Testis (tissue), 2 donors: ENCODE measurements at regions not wholly inside any gene's neighbourhood (a gene's known extent, or its start where the extent isn't known, plus 50 kb on each side); places are given as distances from the start of the nearest gene placed in this dataset.

Source experiments
- DNase-seq: peaks from one replicate; pipeline ENCODE4 v3.0.0-alpha.2; 2019
- H3K27ac ChIP-seq, 2 donors: fragments of 200-600 bp; sonication (generic); one replicate each; pipeline ENCODE4 v1.5.1; 2019
- H3K27me3 ChIP-seq: fragments of 200-600 bp; sonication (generic); one replicate; pipeline ENCODE4 v1.5.1; 2019
- H3K36me3 ChIP-seq: fragments of 200-600 bp; sonication (generic); one replicate; pipeline ENCODE4 v1.5.1; 2017; ENCODE audit warnings: low read depth; ENCODE audit errors: missing control alignments
- H3K4me1 ChIP-seq: fragments of 200-600 bp; sonication (generic); one replicate; pipeline ENCODE4 v1.5.1; 2019
- H3K4me3 ChIP-seq, 2 donors: fragments of 200-600 bp; sonication (generic); one replicate each; pipeline ENCODE4 v1.5.1; 2017 to 2019
- H3K9me3 ChIP-seq: fragments of 200-600 bp; sonication (generic); one replicate; pipeline ENCODE4 v1.5.1; 2017
- POLR2A ChIP-seq: fragments of 450-650 bp; IDR thresholded peaks from one replicate; pipeline ENCODE4 v1.6.1; 2017; ENCODE audit warnings: antibody characterized with exemption, mild to moderate bottlenecking, moderate library complexity
- WGBS, 2 donors: methylation state at CpG; one replicate each; pipeline ENCODE4 v1.1.5; 2018; 5-methylcytosine and 5-hydroxymethylcytosine counted together
- intact Hi-C: fragments of 100-400 bp; cut with DNase I; formaldehyde crosslinking; loops from one replicate; pipeline ENCODE4 v1.15.1; 2023; ENCODE audit warnings: low total_unique reads
- TF ChIP-seq, protein P1 (sequence below), 3 experiments: fragments of 450-650 bp in 2 of 3; fragments of 200-600 bp in 1 of 3; sonication (generic) in 1 of 3; IDR thresholded peaks; one replicate each; pipeline ENCODE4 v1.5.1; 2016 to 2019; ENCODE audit warnings: antibody characterized with exemption in 3 of 3, mild to moderate bottlenecking in 2 of 3, moderate library complexity in 1 of 3

DNA sequence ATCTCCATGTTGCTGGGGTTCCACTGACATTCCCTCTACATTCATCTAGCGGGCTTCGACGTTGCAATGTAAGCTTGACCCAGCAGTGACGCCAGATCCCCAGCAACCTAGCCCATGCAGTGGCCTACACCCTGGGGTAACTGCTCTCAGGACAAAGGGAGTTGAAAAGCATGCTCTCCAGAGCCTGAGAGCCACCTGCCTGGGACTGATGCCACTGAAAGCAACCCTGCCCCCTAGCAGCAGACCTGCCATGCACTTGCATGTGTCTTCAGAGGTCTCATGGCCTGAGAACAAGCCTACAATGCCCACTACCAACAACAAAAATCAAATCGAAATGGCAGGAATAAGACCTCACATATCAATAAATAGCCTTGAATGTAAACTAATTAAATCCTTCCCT is 330.3 kb downstream of the TRIM36 start:
- Histone ChIP-seq H3K36me3 (no peaks in the 10 kb centered on the region), H3K4me3 (no peak overlapping the region), H3K4me1 (no peaks in the 10 kb centered on the region), H3K27ac (no peak overlapping the region), H3K27me3 (no peaks in the 10 kb centered on the region), H3K9me3 (no peaks in the 10 kb centered on the region)
- intact Hi-C loops = no loop called here
- DNase-seq = no peak
- 50 to 70% methylated on average over 5 of the region's 5 CpGs for WGBS, 2 donors
- TF ChIP-seq, protein P1, sequence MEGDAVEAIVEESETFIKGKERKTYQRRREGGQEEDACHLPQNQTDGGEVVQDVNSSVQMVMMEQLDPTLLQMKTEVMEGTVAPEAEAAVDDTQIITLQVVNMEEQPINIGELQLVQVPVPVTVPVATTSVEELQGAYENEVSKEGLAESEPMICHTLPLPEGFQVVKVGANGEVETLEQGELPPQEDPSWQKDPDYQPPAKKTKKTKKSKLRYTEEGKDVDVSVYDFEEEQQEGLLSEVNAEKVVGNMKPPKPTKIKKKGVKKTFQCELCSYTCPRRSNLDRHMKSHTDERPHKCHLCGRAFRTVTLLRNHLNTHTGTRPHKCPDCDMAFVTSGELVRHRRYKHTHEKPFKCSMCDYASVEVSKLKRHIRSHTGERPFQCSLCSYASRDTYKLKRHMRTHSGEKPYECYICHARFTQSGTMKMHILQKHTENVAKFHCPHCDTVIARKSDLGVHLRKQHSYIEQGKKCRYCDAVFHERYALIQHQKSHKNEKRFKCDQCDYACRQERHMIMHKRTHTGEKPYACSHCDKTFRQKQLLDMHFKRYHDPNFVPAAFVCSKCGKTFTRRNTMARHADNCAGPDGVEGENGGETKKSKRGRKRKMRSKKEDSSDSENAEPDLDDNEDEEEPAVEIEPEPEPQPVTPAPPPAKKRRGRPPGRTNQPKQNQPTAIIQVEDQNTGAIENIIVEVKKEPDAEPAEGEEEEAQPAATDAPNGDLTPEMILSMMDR (IDR thresholded peaks at IDR 0.05) = no peak
- TF ChIP-seq POLR2A = no peak

DNA sequence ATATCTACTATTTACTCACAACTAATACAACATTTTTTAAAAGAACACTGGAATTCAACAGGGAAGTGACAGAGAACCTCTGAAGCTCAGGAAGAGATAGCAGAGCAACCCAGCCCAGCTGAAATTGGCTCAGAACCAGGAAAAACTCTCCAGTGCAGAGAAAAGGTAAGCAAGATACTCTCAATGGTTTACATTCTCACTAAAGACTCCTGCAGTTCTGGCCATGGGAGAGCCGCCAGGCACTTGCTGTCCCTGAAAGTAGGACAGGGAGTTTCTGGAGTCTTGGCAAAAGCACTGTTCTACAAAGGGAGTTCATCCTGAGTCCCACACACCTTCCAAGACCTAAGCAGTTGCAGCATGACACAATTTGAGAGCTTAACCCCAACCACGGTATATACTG is 330.8 kb downstream of the TRIM36 start:
- H3K4me3 ChIP-seq = no peak overlapping the region
- H3K36me3 ChIP-seq = no peaks in the 10 kb centered on the region
- no peaks in the 10 kb centered on the region for H3K9me3 ChIP-seq
- H3K27ac ChIP-seq = no peak overlapping the region
- no peak for TF ChIP-seq POLR2A
- TF ChIP-seq, protein P1 (IDR thresholded peaks at IDR 0.05) = no peak
- no peaks in the 10 kb centered on the region for H3K27me3 ChIP-seq
- 44 to 46% methylated on average over 2 of the region's 2 CpGs for WGBS, 2 donors
- intact Hi-C loops = no loop called here
- H3K4me1 ChIP-seq = no peaks in the 10 kb centered on the region
- DNase-seq = no peak

DNA sequence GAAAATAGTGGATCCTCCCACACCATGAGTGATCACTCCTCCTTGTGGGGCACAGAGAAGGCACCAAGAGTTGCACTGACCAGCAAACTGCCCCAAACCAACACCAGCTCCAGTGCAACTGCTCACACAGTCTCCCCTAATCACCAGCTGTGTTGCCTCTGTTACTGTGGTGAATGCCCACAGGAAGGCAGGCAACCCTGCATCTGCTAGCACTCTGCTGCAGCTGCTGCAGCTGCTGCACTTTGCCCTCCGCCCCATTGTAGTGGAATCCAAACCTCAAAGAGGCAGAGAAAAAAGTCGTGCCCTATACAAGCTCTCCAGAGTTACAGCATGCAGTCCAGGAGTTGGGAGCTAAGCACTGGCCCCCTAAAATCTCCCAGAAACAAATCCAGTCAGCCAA is 339.6 kb downstream of the TRIM36 start:
- DNase-seq = no peak
- intact Hi-C loops = no loop called here
- Histone ChIP-seq H3K9me3 (no peaks in the 10 kb centered on the region), H3K36me3 (no peaks in the 10 kb centered on the region), H3K4me3 (no peak overlapping the region), H3K27me3 (no peaks in the 10 kb centered on the region), H3K4me1 (no peaks in the 10 kb centered on the region), H3K27ac (no peak overlapping the region)
- TF ChIP-seq, protein P1 (IDR thresholded peaks at IDR 0.05) = no peak
- no peak for TF ChIP-seq POLR2A
- WGBS, 2 donors = 40 to 64% methylated on average over 1 to 2 of the region's 2 CpGs

DNA sequence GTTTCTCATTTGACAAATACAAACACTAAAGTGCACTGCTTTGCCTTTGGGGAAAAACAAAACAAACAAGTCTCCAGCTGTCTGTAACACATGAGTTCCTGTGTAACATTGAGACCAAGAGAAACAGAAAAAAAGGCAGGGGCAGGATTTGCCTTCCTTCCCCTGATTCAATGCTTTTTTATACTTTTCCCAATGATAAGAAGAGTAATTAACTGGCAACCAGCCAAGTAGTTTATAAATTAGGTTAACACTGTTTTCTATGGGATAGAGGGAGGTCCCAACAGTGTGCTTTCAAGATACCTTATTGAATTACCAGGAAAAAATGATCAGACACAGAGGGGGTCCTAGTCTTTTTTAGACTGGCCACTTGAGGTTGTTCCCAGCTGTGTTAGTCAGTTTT is 346.8 kb downstream of the TRIM36 start:
- DNase-seq = no peak
- Histone ChIP-seq H3K27me3 (no peaks in the 10 kb centered on the region), H3K4me3 (no peak overlapping the region), H3K36me3 (no peaks in the 10 kb centered on the region), H3K9me3 (no peaks in the 10 kb centered on the region), H3K27ac (no peak overlapping the region), H3K4me1 (no peaks in the 10 kb centered on the region)
- intact Hi-C loops = no loop called here
- no peak for TF ChIP-seq POLR2A
- TF ChIP-seq, protein P1 (IDR thresholded peaks at IDR 0.05) = no peak

DNA sequence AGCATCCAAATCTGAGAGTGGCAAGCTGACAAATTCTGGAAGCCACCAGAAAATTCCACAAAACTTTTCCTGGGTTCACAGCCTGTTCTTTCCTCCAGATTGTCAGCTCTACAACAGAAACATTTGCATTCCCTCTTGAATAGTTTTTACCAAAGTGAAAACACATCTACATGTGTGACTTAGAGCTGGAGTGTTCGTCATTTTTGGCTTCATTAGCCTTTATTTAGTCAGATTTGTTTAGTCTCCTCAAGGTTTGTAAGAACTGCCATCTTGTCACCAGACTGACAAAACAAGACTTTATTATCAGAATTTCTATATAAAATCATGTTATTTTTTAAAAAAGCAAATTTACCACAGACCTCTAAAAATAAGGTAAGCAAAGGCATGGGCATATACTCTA is 347.3 kb downstream of the TRIM36 start:
- intact Hi-C loops = no loop called here
- no peaks in the 10 kb centered on the region for H3K9me3 ChIP-seq
- 35 to 61% methylated on average over 1 of the region's 1 CpG for WGBS, 2 donors
- no peak overlapping the region for H3K4me3 ChIP-seq
- no peaks in the 10 kb centered on the region for H3K4me1 ChIP-seq
- no peak overlapping the region for H3K27ac ChIP-seq
- DNase-seq = no peak
- TF ChIP-seq, protein P1 (IDR thresholded peaks at IDR 0.05) = no peak
- no peak for TF ChIP-seq POLR2A
- H3K27me3 ChIP-seq = no peaks in the 10 kb centered on the region
- no peaks in the 10 kb centered on the region for H3K36me3 ChIP-seq
